HG02759 (cell line): ENCODE measurements at regions not wholly inside any gene's neighbourhood (a gene's known extent, or its start where the extent isn't known, plus 50 kb on each side); places are given as distances from the start of the nearest gene placed in this dataset.

Experiments used
- ATAC-seq: cut with Tn5 transposase; IDR thresholded peaks from one replicate; pipeline ENCODE4 v1.9.1; 2021; ENCODE audit warnings: mild to moderate bottlenecking, moderate library complexity; ENCODE audit not compliant: unreplicated experiment

DNA sequence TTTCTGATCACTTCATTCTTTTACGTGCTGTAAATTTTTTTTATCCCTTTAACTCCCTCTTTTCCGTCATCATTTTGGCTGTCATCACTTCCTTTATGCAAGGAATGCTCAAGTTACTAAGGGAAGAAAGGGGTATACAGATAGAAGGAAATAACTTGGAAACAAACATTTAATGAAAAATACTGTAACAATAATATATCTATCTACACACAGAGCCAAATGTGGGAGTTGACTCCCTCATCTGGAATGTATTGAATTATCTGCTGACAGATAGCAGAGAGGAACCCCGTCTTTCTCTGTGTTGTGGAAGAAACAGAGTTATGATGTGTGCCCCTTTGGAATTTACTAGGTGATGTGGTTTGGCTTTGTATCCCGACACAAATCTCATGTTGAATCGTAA, 182.5 kb upstream of the NXPH2 start:
- no peak for ATAC-seq

DNA sequence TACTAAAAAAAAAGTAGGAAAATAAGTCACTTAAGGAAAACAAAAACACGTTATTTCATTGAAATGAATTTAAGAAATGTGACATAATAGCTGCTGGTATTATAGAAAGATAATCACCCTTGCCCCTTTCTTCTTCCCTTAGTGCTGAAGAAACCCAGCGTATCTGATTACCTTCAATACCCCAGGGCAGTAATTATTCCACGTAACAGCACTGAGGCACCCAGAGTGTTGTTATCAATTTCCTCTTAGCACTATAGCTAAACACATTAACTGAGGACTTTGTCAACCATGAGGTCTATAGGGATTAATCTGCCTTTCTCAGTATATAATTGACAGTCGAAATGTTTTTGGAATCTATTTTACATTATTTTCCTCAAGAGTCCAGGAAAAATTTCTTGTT, 180.0 kb upstream of the NXPH2 start:
- no peak for ATAC-seq

DNA sequence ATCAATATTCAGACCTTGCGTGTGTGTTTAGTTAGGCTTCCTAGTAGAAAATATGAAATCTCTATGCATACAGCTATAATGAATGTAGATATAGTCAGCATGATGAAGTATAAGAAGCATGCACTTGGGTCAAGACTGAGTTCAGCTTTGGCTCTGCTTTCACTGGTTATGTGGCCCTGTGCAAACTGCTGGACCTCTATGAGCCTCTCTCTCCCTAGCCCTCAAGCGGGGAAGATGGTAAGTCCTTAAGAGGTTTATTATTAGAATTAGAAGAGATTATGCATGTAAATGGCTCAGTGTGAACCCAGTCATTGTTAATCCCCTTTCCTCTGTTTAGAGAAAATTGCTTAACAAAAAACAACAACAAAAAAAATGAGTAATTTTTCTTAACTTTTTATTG, 178.8 kb upstream of the NXPH2 start:
- ATAC-seq: no peak

DNA sequence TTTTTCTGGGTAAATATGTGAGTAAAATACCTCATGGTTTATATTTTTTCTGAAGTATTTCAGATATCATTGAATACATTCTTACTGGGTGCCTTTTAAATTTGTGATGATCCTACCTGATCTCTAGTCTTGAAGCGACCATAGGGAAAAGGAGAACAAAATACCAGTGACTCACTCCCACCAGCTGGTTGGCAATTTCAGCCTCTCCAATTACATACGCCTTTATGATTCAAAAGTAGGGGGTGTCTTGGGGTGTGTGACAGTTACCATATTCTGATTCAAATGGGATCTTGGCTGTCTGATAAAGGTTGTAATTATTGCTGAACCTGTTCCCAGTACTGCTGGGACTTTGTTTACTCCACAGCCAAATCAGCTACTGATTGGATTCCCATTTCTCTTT, 175.9 kb upstream of the NXPH2 start:
- no peak for ATAC-seq

DNA sequence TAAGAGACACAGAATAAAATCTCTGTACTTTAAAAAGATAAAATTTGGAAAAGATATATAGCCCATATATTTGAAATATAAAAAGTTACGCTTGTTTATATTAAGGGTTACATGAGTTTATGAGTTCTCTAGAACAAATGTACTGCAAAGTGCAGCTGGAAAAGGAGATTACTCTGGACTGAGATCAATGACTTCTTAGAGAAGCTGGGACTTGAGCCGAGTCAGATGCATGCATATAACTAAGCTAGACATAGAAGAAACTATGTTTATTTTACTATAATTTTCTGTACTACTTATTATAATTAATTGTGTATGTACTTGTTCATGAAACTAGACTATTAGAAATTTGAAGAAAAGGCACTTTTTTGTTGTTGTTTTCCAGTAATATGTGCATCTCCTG, 170.3 kb upstream of the NXPH2 start:
- ATAC-seq: no peak

DNA sequence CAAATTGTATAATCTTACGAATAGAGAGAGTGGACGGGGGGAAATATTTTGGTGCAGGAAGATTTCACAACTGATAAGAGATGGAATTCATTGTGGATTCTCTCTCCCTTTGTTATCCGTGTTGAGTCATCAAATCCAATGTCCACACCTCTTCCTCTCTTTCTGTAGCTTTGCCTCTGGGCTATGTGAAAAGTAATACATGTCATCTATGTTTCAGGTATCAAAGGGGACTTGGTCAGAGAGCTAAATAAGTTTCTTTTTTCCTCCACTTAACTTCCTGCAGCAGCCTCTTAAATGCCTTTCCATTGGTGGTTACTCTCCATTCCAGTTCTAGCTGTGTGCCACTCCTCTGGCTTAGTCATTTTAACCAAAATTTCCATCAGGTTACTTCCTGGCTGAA, 169.3 kb upstream of the NXPH2 start:
- no peak for ATAC-seq

DNA sequence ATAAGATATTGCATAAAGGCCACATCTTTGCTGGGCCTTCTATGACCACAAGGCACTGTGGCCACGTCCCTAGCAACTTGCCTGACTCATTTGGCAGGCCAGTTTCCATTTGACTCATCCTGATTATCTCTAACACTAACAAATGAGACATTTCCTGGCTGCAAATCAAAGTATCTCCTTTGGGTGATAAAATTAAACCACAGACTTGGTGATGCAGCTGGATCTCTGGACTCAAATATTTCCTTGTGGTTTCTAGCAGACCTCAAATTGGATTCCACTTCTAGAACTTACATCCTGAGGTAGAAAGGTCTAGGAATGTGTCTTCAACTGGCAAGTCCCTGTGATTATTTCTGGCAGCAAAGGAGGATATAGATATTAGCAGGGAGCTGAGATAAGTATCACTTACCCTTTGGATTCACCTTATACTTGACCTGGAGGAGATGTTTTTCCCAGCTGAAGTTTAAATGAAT, 167.9 kb upstream of the NXPH2 start:
- ATAC-seq: peak; percentile 83

DNA sequence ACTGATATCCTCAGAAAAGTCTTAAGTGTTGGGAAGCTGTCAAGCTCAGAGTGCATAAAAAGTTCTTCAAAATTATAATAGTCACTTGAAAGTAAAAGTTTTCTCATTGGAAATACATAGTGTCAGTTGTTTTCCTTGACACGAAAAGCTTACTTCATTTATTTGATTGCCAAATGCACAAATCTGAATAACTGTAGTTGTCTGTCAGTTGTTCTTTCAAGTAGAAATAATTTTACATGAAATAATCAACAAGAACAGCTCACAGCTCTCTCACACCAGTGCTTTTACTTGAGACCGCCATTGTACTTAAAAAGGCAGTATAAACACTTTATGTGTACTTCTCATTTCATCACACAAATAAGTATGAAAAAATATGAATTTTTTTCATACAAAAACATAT, 163.3 kb upstream of the NXPH2 start:
- ATAC-seq: no peak

DNA sequence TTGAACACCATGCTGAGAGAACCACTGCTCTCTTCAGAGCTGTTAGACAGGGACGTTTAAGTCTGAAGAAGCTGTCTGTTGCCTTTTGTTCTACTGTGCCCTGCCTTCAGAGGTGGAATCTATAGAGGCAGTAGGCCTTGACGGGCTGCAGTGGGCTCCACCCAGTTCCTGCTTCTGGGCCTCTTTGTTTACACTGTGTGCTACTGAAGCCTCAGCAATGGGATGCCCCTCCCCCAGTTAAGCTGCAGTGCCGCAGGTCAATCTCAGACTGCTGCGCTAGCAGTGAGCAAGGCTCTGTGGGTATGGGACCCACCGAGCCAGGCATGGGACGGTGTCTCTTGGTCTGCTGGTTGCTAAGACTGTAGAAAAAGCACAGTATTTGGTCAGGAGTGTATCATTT, 162.3 kb upstream of the NXPH2 start:
- ATAC-seq: no peak

DNA sequence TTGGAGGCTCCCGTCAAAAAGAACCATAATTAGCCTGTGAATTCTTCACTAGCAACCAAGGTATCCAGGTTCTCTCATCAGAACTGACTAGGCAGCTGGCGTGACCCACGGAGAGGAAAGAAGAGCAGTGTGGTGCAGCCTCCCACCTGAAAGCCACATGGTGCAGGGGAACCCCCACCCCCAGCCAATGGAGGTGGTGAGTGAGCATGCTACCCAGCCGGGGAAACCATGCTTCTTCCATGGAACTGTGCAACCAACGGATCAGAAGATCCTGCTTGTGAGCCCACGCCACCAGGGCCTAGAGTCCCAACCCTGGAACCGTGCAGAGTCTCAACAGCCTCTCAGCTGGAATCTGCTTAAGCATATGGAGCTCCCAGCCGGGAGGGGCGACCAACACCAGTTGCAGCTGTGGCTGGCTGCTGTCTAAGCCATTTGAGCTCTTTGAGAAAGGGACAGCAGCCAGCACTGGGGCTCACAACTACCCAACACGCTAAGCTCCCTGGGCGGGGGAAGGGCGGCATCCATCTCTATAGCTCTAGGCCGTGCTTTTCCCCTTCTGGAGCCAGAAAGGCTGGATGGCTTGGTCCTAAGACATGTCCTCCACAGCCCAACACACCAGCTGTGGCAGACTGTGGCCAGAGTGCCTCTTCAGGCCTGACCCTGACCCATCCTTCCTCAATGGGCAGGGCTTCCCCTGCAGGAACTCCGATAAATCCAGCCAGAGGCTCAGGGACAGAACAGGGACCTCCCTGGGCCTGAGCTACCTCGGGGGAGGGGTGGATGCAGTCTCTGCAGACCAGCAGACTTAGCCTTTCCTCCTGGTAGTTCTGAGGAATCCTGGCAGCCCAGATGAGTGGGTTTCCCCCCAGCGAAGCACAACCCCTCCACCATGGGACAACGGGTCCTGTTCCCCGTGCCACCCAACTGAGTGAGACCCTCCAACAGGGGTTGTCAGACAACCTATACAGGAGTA, 151.4 kb upstream of the NXPH2 start:
- no peak for ATAC-seq

DNA sequence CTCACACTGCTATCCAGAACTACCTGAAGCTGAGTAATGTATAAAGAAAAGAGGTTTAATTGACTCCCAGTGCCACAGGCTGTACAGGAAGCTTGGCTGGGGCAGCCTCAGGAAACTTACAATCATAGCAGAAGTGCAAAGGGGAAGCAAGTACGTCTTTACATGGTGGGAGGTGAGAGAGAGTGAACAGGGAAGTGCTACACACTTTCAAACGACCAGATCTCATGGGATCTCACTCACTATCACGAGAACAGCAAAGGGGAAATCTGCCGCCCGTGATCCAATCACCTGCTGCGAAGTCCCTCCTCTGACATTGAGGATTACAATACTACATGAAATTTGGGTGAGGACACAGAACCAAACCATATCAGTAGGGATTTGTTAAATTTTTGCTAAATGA, 150.4 kb upstream of the NXPH2 start:
- ATAC-seq: no peak

DNA sequence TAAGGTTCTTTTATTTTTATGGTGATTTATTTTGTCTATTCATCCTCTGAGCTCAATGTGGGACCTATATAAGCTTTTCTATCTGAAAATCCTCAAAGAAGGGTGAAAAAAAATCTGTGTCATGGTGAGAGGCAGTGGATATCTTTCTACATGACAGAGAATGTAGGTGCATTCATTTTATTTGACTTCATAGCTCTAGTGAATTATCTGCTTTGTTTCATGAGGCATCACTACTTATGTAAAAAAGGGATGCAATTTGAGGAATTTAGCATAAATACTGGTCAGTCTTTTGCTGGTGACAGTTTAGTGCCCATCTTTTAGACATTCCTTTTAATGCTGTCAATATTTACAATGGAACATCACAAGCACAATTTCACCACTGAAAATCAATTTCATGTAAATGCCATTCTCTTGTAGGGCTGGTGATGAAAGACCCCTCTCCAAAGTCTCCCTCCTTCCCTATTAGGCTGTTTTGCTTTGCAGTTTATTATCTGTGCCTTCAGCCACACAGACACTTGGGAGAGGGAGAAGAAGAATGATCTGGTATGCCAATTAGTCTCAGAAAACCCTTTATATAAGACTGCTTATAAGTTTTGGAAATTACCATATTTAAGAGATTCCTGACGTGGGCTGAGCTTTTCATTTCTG, 148.3 kb upstream of the NXPH2 start:
- no peak for ATAC-seq

DNA sequence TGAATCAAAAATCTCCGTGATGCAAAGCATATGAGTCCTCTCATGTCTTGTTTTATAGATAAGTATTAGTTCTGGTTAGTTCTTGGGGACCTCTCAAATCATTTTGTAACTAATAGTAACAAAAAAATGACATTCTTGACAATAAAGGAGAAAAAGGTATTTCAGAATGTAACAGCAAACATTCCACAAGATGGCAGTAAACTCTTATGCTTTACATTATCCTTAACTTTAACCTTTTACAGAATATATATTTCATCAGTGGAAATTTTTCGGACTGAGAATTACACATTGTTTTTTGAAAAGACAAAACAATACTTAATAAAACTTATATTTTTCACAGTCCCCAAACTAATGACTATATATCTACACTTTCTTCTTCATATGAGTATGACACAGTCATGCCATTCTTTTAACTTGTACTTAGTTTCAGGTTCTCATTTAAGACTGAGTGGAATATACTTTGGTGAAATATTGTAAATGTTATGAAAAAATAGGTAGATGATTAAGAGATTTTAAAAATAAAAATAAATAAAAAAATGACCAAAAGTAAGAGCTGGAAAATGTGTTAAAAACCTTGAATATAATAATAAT, 142.9 kb upstream of the NXPH2 start:
- ATAC-seq: no peak

DNA sequence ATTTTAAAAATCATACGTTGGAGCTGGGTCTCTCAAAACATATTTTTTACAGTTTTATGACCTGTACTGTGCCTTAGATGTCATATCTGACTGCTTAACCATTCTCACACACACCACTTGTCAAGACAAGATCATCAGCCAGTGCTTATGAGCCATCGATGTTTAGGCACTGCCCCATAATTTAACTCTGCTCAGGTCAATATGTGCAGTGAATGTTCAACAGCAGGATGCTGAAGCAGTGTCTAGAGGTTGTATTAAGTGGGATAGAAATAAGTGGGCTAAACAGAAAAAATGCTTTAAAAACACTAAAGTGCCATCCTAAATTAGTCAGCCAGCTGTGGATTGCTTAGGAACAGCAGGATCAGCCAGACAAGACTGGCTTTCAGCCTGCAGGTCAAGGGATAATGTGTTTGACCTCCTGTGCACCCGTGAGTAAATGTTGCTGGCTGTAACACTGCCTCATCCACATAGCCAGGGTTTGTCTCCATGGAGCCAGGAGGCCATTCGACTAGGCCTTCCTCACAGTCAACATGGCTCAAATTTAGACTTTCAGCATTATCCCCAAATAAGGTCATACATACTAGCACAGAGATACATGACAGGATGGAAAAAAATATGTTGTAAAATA, 139.0 kb upstream of the NXPH2 start:
- ATAC-seq: no peak

DNA sequence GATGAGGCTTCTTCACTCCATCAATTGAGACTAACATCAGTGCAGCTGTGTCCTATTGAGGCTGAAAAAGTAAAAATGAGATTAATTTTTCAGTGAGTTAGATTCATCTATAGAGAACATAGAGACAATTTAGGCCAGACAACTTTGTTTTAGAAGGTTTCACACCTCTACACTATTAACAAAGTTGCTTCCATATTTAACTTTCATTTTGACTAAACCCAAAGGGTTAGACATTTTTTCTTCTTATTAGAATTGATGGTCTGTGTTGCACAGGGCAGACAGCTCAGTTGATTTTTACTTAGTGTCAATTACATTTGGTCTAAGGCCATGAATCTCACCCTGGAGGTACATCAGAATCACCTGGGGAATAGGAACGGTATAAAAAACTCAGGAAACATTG, 130.2 kb upstream of the NXPH2 start:
- ATAC-seq: no peak

DNA sequence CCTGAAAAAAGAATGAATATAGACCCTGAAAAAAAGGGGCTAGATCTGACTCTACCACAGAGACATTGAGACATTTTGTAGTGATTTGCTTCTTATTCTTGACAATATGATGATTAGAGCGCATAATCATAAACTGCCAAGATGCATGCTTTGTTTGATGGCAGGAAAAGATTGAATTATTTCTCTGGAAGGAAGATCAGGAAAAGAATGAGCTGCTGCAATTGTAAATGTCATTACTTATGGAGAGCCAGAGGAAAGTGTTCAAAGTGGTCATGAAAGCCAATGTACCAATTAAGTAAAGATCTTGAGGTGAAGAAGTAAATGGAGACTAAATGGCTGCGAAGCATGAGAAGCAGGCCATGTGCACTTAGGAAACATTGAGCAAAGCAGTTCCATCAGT, 126.4 kb upstream of the NXPH2 start:
- no peak for ATAC-seq

DNA sequence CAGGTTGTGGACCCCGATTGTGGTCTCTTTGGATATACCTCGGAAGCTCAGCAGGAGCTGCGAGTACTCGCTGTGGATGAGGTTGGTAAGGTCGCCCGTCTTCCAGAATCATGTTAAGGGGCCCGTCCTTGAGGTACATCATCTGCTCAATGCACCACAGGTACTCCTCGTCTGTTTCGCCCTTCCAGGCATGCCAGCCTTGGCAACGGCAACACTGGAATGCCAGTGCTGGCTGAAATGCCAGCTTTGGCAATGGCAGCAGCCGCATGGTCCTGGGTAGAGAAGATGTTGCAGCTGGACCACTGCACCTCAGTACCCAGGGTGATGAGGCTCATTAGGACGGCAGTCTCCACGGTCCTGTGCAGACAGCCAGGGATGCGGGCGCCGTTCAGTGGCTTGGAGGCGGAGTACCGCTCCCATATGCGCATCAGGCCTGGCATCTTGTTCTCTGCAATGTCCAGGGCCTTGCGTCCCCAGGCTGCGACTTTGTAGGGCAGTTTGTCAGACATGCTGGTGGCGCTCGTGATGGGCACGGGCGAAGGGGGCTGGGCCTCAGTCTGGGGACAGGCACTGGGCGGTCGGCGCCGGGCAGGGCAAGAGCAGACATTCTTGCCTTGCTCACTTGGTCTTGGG, 122.2 kb upstream of the NXPH2 start:
- no peak for ATAC-seq

DNA sequence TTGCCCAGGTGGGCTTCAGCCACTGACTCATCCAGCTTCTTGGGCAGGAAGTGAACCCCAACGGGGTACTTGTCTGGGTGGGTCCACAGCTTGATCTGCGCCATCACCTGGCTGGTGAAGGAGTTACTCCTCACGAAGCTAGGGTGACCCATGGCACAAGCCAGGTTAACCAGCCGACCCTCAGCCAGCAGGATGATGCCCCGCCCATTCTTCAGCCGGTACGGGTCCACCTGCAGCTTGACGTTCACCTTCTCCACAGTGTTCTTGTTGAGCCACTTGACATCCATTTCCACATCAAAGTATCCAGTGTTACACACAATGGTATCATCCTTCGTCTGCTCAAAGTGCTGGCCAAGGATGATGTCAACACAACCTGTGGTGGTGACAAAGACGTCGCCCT, 121.3 kb upstream of the NXPH2 start:
- ATAC-seq: no peak

DNA sequence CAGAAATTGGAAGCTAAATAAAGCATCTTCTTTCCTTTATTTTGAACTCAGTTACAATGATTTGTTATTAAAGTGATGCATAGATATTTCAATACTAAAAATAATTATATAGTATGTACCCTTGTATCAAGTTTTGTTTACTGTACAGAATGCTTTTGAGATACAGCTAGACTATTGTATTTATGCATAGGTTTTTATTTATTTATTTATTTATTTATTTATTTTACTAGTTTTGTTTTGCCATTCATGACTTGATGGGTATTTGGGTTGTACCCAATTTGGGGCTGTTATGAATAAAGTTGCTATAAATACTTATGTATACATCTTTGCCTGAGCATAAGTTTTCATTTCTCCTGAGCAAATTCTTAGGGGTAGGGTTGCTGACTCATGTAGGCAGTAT, 118.7 kb upstream of the NXPH2 start:
- no peak for ATAC-seq

DNA sequence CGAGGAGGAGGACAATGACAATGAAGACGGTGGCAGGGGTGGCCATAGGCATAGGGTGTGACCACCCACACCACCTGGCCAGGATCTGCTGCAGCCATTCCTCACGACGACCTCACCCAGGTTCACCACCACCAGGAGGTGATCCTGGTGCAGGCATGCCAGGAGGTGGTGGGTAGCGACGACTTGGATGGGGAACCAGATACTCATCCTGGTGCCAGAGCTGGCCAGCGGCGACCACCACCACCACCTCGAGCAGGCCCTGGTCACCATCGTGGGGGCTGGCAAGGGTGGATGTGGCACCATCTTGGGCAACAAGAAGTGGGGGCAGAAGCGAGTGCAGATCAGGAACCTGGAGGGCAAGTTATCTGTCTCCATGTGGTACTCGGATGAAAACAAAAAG, 117.1 kb upstream of the NXPH2 start:
- ATAC-seq: no peak

DNA sequence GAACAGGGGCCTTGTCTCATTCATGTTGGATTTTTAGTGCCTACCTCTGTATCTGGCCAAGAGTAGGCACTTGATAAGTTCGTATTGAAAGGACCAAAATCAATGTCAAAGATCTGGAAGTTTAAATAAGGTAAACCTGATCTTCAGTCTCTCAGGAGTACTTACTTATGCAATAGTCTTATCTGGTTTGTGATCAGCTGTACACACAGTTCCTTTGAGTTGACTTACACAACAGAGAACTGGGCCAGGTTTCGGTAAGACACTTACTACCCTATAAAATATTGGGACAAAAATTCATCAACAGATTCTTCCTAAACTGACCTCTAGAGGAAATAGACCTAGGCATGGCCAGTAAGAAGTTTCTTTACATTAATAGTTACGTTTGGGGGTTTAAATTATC, 113.6 kb upstream of the NXPH2 start:
- ATAC-seq: no peak
